ENCODE measurements at regions not wholly inside any gene's neighbourhood (a gene's known extent, or its start where the extent isn't known, plus 50 kb on each side); places are given as distances from the start of the nearest gene placed in this dataset.

DNA sequence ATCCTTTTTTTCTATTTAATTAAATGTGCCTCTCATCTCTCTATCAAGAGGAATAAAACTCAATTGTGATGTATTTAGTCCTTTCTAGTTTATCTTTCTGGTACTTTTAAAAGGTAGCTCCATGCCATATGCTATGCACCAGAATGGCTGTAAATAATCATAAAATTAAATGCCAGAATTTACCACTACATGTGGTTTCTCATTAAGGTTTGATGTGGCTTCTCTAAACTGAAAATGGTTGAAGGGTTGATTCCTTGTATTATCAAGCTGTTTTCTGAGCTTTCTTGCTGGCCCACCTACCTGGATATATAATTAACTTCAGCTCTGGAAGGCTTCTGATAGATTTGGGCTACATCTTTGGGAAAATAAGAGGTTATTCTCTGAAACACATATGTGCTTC is 171.9 kb upstream of the RHOBTB1 start:
- Histone ChIP-seq H3K9me3 (ENCODE audit: control insufficient read depth, insufficient read depth, low read length) (no peaks in the 10 kb centered on the region), H3K36me3 (ENCODE audit: insufficient read depth, low read length) (no peaks in the 10 kb centered on the region), H3K4me1 (ENCODE audit: insufficient read depth, low read length) (no peaks in the 10 kb centered on the region), H3K9ac (ENCODE audit: low read depth, low read length) (no peak overlapping the region)

DNA sequence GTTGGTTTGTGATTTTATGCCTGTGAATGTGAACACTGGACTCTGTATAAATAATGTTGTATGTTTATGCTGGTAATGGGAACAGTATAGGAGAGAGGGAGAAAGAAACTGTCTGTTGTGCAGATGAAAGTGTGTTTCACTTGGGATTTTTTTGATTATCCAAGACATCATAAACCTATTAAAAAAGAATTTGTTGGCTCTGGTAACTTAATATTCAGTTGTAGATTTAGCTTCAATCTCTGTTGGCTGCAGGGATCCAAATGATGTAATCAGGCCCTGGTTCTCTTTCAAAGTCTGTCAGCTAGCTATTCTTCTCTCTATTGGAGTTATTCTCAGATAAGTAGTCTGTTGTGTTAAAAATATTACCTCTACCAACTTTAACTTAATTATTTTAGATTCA is 168.8 kb upstream of the RHOBTB1 start:
- H3K9me3 ChIP-seq (ENCODE audit: control insufficient read depth, insufficient read depth, low read length), result no peaks in the 10 kb centered on the region
- H3K36me3 ChIP-seq (ENCODE audit: insufficient read depth, low read length), result no peaks in the 10 kb centered on the region
- no peak overlapping the region for H3K9ac ChIP-seq (ENCODE audit: low read depth, low read length)
- H3K4me1 ChIP-seq (ENCODE audit: insufficient read depth, low read length), result no peaks in the 10 kb centered on the region

- H3K9me3 ChIP-seq (ENCODE audit: control insufficient read depth, insufficient read depth, low read length), result no peaks in the 10 kb centered on the region
- H3K36me3 ChIP-seq (ENCODE audit: insufficient read depth, low read length), result no peaks in the 10 kb centered on the region
- no peaks in the 10 kb centered on the region for H3K4me1 ChIP-seq (ENCODE audit: insufficient read depth, low read length)
- no peak overlapping the region for H3K9ac ChIP-seq (ENCODE audit: low read depth, low read length)
Observed at GRCh38 chr10:61110936-61111335, 167.0 kb upstream of the RHOBTB1 start.

GRCh38 chr10:61110188-61110844 is 166.3 kb upstream of the RHOBTB1 start:
- Histone ChIP-seq H3K4me1 (ENCODE audit: insufficient read depth, low read length) (no peaks in the 10 kb centered on the region), H3K9me3 (ENCODE audit: control insufficient read depth, insufficient read depth, low read length) (no peaks in the 10 kb centered on the region), H3K36me3 (ENCODE audit: insufficient read depth, low read length) (no peaks in the 10 kb centered on the region), H3K9ac (ENCODE audit: low read depth, low read length) (no peak overlapping the region)

DNA sequence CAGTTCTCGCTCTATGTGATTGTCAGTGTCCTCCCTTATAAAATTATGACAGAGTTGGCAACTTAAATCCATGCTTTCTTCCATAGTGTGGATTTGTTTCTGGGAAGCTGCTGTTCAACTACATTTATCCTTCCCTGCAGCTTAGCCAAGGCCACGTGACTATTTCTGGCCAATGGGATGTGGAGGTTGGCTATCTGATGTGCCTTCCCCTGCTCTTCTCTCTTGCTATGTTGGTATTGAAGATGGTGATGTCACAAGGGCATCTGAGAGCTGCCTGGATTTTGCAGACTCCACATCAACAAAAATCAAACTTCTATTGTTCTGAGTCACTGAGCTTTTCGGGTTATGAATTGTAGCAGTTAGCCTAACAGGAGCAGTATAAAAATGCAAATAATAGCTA is 164.9 kb upstream of the RHOBTB1 start:
- no peaks in the 10 kb centered on the region for H3K4me1 ChIP-seq (ENCODE audit: insufficient read depth, low read length)
- H3K9me3 ChIP-seq (ENCODE audit: control insufficient read depth, insufficient read depth, low read length), result no peaks in the 10 kb centered on the region
- no peaks in the 10 kb centered on the region for H3K36me3 ChIP-seq (ENCODE audit: insufficient read depth, low read length)
- H3K9ac ChIP-seq (ENCODE audit: low read depth, low read length), result no peak overlapping the region

DNA sequence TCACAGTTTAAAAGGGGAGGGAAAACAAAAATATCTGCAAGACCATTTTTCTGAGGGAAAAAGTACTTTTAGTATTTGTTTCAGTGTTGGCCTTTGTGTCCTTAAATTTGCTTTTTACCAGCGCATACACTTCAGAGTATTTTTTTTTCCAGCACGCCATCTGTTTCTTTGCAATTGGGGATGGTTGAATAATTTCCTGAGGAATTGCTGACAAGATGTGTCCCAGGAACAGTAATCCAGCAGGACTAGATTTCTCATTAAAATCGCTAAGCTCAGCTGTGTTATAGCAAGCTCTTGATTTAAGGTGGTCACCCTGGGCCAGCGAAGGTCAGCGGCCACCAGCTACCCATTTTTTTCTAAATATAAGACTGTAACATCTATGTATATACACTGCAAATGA is 156.9 kb upstream of the RHOBTB1 start:
- Histone ChIP-seq H3K4me1 (ENCODE audit: insufficient read depth, low read length) (no peaks in the 10 kb centered on the region), H3K9ac (ENCODE audit: low read depth, low read length) (no peak overlapping the region), H3K9me3 (ENCODE audit: control insufficient read depth, insufficient read depth, low read length) (no peaks in the 10 kb centered on the region), H3K36me3 (ENCODE audit: insufficient read depth, low read length) (no peaks in the 10 kb centered on the region)

GRCh38 chr10:61099756-61100155 is 155.8 kb upstream of the RHOBTB1 start:
- H3K4me1 ChIP-seq (ENCODE audit: insufficient read depth, low read length), result no peaks in the 10 kb centered on the region
- H3K9me3 ChIP-seq (ENCODE audit: control insufficient read depth, insufficient read depth, low read length), result no peaks in the 10 kb centered on the region
- no peak overlapping the region for H3K9ac ChIP-seq (ENCODE audit: low read depth, low read length)
- H3K36me3 ChIP-seq (ENCODE audit: insufficient read depth, low read length), result no peaks in the 10 kb centered on the region

DNA sequence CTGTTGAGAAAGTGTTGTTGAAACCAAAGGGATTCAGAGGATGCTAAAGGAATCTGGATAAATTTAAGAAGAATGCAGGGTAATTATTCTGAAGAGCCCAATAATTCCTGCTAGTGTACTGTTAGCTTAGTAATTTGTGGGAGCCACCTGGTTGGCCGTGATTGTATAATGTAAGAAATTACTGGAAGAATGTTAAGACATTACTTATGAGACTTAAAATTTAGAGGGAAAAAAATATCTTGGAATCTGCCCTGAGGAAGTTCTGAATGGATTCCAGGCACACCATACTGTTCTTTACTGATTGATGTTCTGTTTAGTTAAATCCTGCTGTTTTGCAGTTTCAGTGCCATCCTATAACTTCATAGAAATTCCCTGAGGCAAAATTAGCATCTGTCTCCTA is 155.0 kb upstream of the RHOBTB1 start:
- H3K9me3 ChIP-seq (ENCODE audit: control insufficient read depth, insufficient read depth, low read length), result no peaks in the 10 kb centered on the region
- no peak overlapping the region for H3K9ac ChIP-seq (ENCODE audit: low read depth, low read length)
- H3K36me3 ChIP-seq (ENCODE audit: insufficient read depth, low read length), result no peaks in the 10 kb centered on the region
- no peaks in the 10 kb centered on the region for H3K4me1 ChIP-seq (ENCODE audit: insufficient read depth, low read length)

DNA sequence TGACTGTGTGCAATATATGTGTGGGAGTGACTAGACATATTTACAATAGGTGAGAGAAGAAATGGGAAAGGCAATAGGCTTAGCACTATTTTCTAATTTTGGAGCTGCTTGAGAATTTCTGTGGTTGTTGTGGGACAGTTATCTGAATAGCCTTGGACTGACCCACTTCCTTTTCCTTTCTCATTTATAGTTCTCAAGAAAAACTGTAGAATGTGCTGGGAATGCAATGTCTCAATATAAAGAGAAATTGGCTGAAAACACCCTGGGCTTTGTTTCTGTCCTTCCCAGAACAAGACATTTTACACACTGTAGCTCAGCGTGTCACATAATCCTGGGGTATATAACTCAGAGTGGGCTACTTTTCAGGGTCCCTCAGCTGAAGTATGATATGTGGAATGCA is 153.0 kb upstream of the RHOBTB1 start:
- H3K9me3 ChIP-seq (ENCODE audit: control insufficient read depth, insufficient read depth, low read length), result no peaks in the 10 kb centered on the region
- no peaks in the 10 kb centered on the region for H3K4me1 ChIP-seq (ENCODE audit: insufficient read depth, low read length)
- no peaks in the 10 kb centered on the region for H3K36me3 ChIP-seq (ENCODE audit: insufficient read depth, low read length)
- H3K9ac ChIP-seq (ENCODE audit: low read depth, low read length), result no peak overlapping the region

- Histone ChIP-seq H3K36me3 (ENCODE audit: insufficient read depth, low read length) (no peaks in the 10 kb centered on the region), H3K9me3 (ENCODE audit: control insufficient read depth, insufficient read depth, low read length) (no peaks in the 10 kb centered on the region), H3K4me1 (ENCODE audit: insufficient read depth, low read length) (peaks cover 8% of the 10 kb centered on the region), H3K9ac (ENCODE audit: low read depth, low read length) (no peak overlapping the region)
Observed at GRCh38 chr10:61096056-61096455, 152.1 kb upstream of the RHOBTB1 start.

- Histone ChIP-seq H3K9me3 (ENCODE audit: control insufficient read depth, insufficient read depth, low read length) (no peaks in the 10 kb centered on the region), H3K9ac (ENCODE audit: low read depth, low read length) (no peak overlapping the region), H3K4me1 (ENCODE audit: insufficient read depth, low read length) (peaks cover 10% of the 10 kb centered on the region), H3K36me3 (ENCODE audit: insufficient read depth, low read length) (no peaks in the 10 kb centered on the region)
Observed at GRCh38 chr10:61091531-61091930, 147.5 kb upstream of the RHOBTB1 start.

DNA sequence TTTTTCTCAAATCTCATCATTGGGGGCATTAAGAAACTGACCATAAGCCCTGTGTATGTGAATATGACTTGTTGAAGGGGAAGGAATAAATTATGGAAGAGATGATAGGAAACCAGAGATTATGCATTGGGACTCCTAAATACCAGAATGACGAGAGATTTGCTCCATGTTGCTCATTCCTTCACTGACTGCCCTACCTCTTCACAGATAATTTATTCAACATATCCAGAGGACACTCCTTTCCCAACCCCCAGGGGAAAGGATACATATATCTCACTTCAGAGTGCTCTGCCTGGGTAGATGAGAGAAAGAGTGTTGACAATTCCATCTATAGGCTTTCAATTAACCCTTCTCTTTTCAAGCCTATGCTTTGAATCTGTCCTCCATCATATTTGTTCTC is 145.3 kb upstream of the RHOBTB1 start:
- Histone ChIP-seq H3K36me3 (ENCODE audit: insufficient read depth, low read length) (no peaks in the 10 kb centered on the region), H3K9me3 (ENCODE audit: control insufficient read depth, insufficient read depth, low read length) (no peaks in the 10 kb centered on the region), H3K9ac (ENCODE audit: low read depth, low read length) (no peak overlapping the region)

GRCh38 chr10:61084493-61084892 is 140.5 kb upstream of the RHOBTB1 start:
- H3K9ac ChIP-seq (ENCODE audit: low read depth, low read length), result no peak overlapping the region
- no peaks in the 10 kb centered on the region for H3K36me3 ChIP-seq (ENCODE audit: insufficient read depth, low read length)
- H3K9me3 ChIP-seq (ENCODE audit: control insufficient read depth, insufficient read depth, low read length), result no peaks in the 10 kb centered on the region
- H3K4me1 ChIP-seq (ENCODE audit: insufficient read depth, low read length), result no peaks in the 10 kb centered on the region

More for the DNA sequence above, 145.3 kb upstream of the RHOBTB1 start:
- H3K4me1 ChIP-seq (ENCODE audit: insufficient read depth, low read length), result peaks cover 10% of the 10 kb centered on the region

GRCh38 chr10:61081301-61081700 is 137.3 kb upstream of the RHOBTB1 start:
- Histone ChIP-seq H3K9me3 (ENCODE audit: control insufficient read depth, insufficient read depth, low read length) (no peaks in the 10 kb centered on the region), H3K9ac (ENCODE audit: low read depth, low read length) (no peak overlapping the region), H3K36me3 (ENCODE audit: insufficient read depth, low read length) (no peaks in the 10 kb centered on the region), H3K4me1 (ENCODE audit: insufficient read depth, low read length) (no peaks in the 10 kb centered on the region)

- H3K9me3 ChIP-seq (ENCODE audit: control insufficient read depth, insufficient read depth, low read length), result no peaks in the 10 kb centered on the region
- H3K4me1 ChIP-seq (ENCODE audit: insufficient read depth, low read length), result no peaks in the 10 kb centered on the region; the same call in 1 of the 2 replicates
- H3K36me3 ChIP-seq (ENCODE audit: insufficient read depth, low read length), result no peaks in the 10 kb centered on the region
- no peak overlapping the region for H3K9ac ChIP-seq (ENCODE audit: low read depth, low read length)
Observed at GRCh38 chr10:61078542-61079275, 134.7 kb upstream of the RHOBTB1 start.
